Stimulated activated CD8-positive, alpha-beta memory T cell treated with anti-CD3 and anti-CD28 coated beads, Interleukin-7, amount 100 ng/mL, for 48 hours (primary cell): ENCODE measurements at regions not wholly inside any gene's neighbourhood (a gene's known extent, or its start where the extent isn't known, plus 50 kb on each side); places are given as distances from the start of the nearest gene placed in this dataset.
A peak's percentile ranks its signal among the peaks of the same experiment; 100 is the strongest.

Source experiments
- DNase-seq, 2 donors: peaks; one replicate each; pipeline ENCODE4 v3.0.0-alpha.2; 2020; ENCODE audit warnings: low read depth in 1 of 2; ENCODE audit errors: extremely low read depth in 1 of 2

DNA sequence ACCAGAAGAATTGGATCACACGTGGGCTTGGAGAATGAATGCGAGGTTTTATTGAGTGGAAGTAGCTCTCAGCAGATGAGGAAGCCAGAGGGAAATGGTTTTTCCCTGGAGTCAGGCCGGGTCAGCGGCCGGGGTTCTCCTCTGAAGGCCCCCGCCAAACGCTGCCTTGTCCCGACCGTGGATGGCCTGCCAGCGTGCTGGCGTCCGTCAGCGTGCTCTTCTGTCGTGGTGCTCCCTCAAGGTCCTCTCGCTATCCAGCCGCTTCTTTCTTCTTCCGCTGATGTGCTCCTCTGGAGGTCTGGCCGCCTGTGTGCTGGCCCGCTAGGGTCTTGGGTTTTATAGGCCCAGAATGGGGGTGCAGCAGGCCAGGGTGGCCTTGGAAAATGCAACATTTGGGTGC is 632.2 kb downstream of the TRAM1L1 start:
- DNase-seq, result no peak

DNA sequence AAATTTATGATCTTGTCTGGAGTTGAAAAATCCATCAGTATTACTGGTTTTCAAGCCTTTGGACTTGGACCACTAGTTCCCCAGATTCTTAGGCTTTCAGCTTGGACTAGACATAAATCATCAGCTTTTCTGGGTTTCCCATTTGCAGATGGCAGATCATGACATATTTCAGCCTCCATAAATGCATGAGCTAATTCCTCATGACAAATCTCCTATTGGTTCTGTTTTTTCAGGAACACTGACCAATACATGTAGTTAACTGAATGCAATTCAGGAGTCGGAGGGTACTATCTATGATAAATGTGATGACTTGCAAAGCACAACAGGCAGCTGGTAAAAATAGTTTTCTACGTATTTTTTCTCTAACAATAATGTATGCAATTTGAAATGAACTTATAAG is 635.6 kb downstream of the TRAM1L1 start:
- no peak for DNase-seq

- DNase-seq, result no peak
Observed at GRCh38 chr4:116444117-116444516, 641.3 kb downstream of the TRAM1L1 start.

- DNase-seq, result no peak
Observed at GRCh38 chr4:116438981-116439729, 646.2 kb downstream of the TRAM1L1 start.

DNA sequence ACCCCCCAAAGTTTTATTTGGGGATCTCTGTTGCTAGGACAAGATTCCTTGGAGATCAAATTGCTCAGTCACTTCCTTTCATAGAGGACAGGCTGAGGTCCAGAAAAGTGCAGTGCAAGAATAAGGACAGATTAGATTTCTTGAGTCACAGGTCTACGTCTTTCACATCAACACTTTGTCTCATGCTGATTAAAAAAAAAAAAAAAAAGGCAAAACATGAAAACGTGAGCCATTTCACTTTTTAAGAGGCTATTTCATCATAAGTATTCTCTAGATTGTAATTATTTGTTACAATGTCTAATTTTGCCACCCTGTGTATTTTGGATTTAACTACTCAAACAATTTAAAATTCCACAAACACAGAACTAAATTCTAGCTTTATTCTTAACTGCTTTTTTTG is 647.0 kb downstream of the TRAM1L1 start:
- no peak for DNase-seq

- no peak for DNase-seq
Observed at GRCh38 chr4:116427666-116428065, 657.7 kb downstream of the TRAM1L1 start.

DNA sequence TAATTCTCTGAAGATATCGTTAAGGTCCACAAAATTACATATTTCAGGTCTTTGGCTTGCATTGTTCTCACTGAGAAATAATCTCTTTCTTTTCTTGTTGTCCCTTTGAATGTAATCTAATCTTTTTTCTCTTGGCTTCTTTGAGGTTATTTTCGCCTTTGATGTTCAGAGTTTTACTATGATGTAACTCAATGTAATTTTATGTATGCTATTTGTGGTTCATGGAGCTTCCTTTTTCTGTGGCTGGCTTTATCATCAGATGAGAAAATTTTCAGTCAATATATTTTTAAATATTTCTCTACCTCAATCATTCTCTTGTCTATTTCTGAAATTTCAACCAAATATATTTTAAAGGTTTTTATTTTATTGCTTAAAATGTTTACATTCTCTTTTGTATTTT is 672.2 kb downstream of the TRAM1L1 start:
- no peak for DNase-seq

DNA sequence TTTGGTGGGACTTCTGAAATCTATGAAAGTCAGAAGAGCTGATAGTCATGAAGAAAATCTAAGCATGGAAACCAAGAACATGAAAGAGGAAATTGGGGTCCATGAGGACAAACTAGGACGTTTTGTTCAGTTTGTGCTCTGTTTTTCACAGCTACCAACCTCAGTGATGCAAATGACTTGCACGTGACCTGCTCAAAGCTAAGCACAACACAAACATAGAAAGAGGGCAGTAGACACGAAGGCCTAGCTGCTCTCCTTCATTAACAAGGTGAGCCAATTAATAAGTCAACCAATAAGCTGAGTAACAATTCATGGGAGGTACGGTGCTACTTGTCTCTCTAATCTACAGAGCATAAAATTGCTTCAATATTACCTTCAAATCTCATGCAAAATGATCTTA is 684.1 kb downstream of the TRAM1L1 start:
- DNase-seq, result no peak

- DNase-seq, result no peak
Observed at GRCh38 chr4:116400480-116400879, 684.9 kb downstream of the TRAM1L1 start.

DNA sequence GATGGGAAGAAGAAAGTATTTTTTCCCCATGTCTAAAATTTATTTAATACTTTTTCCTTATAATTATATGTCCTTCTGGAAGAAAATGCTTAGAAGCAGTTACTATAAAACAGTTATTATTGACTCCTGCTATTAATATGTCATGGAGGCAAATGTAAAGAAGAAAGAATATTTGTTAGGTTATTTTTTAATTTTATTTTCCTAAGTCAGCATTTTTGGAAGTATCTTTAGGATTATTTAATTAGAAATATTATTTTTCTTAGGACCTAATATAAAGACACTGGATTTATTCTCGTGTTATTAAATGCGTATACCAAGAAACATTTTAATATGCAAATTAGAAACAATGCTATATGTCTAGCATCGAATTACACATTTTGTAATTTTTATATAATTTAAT is 687.7 kb downstream of the TRAM1L1 start:
- DNase-seq, result no peak

- DNase-seq, result no peak
Observed at GRCh38 chr4:116397291-116397690, 688.1 kb downstream of the TRAM1L1 start.

DNA sequence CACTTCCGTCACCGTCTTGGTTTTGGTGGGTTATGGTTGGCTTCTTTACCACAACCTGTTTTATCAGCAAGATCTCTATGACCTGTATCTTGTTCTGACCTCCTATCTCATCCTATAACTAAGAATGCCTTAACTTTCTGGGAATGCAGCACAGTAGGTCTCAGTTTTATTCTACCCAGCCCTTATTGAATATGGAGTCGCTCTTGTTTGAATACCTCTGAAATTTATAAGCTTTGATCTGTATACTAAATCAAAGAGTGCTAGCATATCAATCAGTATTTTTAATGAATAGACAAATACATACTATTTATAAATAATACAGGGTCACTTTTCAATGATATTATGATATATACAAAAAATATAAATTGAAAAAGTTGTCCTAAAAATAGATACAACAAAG is 690.0 kb downstream of the TRAM1L1 start:
- no peak for DNase-seq

DNA sequence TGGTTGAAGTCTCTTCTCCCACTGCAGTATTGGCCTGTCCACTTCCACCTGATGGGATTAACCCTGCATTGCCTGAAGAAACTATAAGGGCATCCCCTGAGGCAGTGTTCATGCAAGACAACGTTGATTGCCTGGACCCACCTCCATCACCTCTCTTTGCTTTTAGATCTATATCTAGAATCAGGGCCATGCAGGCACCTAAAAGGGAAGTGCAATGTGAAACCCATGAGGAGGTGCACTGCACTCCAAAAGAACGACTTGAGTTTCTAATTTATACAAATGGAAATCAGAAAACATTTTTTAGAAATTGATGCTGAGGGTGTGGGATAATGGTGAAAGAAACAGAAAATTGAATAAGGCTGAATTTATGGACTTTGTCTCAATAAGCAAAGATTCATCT is 694.4 kb downstream of the TRAM1L1 start:
- DNase-seq, result no peak

DNA sequence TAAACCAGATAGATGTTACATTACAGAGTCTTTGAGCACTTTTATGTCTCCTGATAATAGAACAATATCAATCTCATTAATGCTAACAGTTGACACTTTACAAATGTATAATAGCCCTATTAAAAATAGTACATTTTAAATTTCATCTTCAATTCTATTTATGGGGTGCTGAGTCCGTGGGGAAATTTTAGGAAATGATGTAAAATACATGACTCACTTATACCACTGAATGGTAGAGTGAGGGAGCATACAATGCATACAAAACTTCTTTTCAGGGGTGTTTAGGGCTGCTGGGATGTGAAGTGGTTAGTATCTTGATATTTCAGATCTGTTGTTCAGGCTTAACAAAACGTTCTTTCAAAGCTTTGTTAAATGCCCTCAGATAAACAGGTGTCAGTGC is 696.2 kb downstream of the TRAM1L1 start:
- DNase-seq, result no peak

DNA sequence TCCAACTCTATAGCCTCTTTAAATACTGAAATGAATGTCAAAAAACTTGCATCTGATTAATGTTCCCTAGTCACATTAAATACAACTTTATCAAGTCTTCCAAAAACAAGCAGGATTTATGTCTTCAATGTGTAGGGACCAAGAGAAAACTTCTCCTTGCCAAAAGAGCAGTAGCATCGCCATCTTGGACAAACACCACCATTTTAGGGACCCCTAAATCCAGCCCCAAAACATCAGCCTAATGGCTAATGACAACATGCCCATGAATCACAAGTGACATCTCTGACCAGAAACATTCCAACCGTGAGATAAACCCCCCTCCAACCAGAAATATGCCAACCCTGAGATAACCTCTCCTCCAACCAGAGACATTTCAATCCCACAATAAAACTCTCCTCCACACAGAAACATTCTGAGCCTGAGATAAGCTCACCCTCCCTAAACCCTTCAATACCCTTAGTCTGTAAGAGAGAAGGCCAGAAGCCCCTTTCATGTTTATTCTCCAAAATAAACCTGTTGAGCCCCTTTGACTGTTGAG is 697.4 kb downstream of the TRAM1L1 start:
- no peak for DNase-seq

- no peak for DNase-seq
Observed at GRCh38 chr4:116386856-116387255, 698.5 kb downstream of the TRAM1L1 start.

DNA sequence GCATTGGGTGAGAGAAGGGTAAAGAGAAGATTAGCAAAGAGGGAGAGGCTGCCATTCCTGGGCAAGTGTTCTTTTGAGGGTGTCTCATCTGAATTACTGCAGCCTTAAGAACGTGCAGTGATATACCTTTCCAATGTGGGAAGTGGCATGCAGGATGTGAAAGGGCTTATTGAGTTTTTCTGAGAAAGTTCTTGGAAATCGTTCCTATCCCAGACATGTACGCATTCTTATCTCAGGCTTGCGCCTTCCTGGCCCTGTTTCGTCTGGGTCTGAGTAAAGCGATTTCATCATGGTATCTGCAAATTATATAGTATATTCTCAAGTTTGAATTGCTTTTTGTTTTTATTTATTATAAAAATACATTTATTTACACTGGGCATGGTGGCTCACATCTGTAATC is 699.8 kb downstream of the TRAM1L1 start:
- no peak for DNase-seq

DNA sequence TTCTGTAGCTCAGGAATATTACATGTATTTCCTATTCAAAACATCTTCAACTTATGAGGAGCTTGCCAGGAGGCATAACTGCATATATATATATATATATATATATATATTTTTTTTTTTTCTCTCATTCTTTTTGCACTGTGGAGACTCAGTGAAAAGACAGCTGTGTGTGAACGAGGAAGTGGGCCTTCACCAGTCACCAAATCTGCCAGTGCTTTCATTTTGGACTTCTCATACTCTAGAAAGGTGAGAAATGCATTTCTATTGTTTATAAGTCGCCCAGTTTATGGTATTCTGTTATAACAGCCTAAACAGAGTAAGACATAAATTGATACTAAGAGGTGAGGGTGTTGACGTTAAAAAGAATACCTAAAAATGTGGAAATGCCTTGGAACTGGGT is 710.6 kb downstream of the TRAM1L1 start:
- no peak for DNase-seq

GRCh38 chr4:116362583-116362982 is 722.8 kb downstream of the TRAM1L1 start:
- DNase-seq, result no peak

DNA sequence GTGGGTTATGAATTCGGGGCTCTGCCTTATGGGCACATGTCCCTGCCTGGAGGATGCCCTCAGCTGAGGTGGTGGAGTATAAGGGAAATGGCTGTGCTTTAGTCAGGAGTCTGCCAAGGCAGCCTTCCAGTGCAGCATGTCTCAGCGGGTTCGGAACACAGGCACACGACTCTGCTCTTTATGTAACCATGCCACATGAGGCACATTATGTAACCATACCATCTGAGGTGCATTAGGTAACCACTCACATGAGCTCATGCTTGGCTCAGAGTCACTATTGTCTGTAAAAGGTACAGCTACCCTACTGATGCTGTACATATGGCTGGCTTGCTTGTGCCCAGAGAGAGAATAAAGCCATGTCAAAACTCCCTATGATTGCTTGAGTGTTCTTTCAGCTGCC is 723.6 kb downstream of the TRAM1L1 start:
- no peak for DNase-seq

GRCh38 chr4:116358633-116359222 is 726.6 kb downstream of the TRAM1L1 start:
- peak; percentile 5 to 15 for DNase-seq

GRCh38 chr4:116357758-116358157 is 727.6 kb downstream of the TRAM1L1 start:
- no peak for DNase-seq

- DNase-seq, result no peak
Observed at GRCh38 chr4:116346750-116347149, 738.6 kb downstream of the TRAM1L1 start.
